ENCODE measurements at regions not wholly inside any gene's neighbourhood (a gene's known extent, or its start where the extent isn't known, plus 50 kb on each side); places are given as distances from the start of the nearest gene placed in this dataset.

- TF ChIP-seq, protein P1, sequence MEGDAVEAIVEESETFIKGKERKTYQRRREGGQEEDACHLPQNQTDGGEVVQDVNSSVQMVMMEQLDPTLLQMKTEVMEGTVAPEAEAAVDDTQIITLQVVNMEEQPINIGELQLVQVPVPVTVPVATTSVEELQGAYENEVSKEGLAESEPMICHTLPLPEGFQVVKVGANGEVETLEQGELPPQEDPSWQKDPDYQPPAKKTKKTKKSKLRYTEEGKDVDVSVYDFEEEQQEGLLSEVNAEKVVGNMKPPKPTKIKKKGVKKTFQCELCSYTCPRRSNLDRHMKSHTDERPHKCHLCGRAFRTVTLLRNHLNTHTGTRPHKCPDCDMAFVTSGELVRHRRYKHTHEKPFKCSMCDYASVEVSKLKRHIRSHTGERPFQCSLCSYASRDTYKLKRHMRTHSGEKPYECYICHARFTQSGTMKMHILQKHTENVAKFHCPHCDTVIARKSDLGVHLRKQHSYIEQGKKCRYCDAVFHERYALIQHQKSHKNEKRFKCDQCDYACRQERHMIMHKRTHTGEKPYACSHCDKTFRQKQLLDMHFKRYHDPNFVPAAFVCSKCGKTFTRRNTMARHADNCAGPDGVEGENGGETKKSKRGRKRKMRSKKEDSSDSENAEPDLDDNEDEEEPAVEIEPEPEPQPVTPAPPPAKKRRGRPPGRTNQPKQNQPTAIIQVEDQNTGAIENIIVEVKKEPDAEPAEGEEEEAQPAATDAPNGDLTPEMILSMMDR (IDR thresholded peaks at IDR 0.05) = no peak
- TF ChIP-seq POLR2A (IDR thresholded peaks at IDR 0.05) = no peak
Observed at GRCh38 chr1:94714552-94714951, 105.6 kb upstream of the SLC44A3 start.

Data from testis (tissue), 2 donors.